Hematopoietic multipotent progenitor cell treated with erythropoietin and hydrocortisone succinate and interleukin-3 and kit ligand, for 4 days (in vitro differentiated cells): ENCODE measurements at regions not wholly inside any gene's neighbourhood (a gene's known extent, or its start where the extent isn't known, plus 50 kb on each side); places are given as distances from the start of the nearest gene placed in this dataset.
"Not testable (repeated sequence)": the region's sequence is repeated elsewhere in the genome, so short reads cannot be mapped to it uniquely, and the experiment has no call there.

ENCODE experiments used
- DNase-seq: peaks from one replicate; pipeline ENCODE4 v3.0.0-alpha.2; 2015

DNA sequence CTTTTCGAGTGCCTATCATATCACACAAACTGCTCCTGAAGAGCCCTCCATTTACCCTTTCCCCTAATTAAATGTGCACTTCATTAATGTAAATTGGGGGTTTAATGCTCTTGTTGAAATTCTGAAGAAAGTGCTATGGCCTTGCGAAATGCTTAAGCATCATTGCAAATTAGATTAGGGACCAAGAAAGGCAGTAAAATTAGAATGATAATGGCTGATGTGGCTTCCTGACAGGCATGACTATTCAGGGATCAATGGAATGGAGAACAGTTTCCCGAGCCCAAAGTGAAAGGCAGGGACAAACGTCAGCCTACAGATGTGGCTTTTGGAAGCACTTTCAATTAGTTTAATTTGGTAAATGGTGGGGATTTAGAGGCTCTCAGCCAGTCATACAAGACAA is 120.1 kb downstream of the NKX6-1 start:
- no peak for DNase-seq

DNA sequence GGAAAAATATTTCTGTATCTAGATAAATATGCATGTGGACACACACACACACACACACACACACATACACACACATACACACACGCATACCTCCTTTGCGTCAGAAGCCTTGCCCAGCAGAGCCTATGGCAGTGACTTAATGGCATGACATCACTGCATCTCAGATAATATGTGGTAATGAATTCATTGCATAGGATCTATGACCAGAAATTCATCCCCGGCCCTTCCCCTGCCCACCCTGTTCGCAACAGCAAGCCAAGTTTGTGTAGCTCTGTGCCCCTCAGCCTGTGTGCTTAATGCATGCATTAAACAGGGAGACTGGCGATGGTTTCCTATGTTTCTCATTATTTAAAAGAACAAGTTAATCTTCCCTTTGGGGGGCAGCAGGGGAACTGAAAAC is 120.7 kb downstream of the NKX6-1 start:
- no peak for DNase-seq

DNA sequence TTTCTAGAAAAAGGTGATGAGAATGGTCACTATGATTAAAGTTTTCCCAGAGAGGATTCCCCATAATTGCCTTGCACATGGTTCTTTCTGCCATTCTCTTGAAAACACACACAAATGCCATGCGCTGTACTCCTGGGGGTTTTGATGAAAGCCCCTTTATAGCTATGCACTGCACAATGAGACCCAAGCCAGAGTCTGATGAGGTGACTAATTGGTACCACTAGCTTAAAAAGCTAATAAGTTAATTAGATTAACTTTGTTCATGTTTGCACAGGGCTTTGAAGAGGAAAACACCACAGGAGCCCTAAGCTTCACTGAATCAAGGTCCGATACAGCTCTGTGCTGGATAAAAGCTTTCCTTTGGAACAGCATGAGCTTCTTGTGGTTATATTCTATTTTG is 132.2 kb downstream of the NKX6-1 start:
- no peak for DNase-seq

DNA sequence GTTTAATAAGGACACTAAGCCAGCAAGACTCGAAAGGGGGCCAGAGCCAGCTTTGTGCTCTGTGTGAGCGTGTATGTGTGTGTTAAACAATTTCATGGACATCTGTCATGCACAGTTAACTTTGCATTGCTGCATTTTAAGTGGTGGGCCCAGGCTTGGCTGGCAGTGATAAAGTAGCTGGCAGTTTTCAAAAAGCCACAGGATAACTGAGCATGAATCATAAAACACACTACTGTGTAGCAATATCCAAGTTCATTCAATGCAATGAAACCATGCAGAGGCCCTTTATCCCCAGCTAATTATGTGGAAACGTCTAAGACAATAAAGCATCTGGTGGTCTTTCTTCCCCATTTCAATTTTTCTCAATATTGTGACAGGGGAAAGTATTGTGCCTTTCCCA is 132.9 kb downstream of the NKX6-1 start:
- DNase-seq: no peak

DNA sequence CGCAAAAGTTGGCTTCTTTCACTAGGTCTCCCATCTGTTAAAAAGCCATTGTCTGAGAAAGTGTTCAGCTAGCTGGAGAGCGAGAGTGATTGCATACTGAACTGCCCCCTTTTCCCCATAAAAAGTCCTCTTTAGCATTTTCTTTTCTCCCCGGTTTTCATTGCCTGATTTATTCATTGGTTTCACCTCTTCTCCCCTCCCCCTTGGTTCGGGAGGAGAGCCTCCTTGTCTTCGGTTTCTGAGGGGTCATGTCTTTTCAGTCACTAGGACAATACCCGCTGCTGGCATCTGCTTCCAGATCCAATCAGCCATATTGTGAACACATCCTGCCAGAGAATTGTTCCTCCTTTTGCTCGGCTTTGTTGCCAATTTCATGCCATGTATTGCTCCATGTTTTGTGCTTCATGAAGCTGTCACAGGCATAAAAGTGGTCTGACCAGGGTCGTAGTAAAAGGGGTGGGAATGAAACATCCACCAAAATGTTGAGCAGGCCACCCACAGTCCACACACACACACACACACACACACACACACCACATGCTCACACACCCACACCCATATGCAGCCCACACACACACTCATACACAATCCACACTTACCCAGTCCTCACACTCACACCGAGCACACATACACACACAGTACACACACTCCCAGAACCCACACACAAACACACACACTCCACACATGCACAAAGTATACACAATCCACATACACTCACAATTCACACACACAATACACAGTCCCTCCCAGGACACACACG is 136.0 kb downstream of the NKX6-1 start:
- no peak for DNase-seq

DNA sequence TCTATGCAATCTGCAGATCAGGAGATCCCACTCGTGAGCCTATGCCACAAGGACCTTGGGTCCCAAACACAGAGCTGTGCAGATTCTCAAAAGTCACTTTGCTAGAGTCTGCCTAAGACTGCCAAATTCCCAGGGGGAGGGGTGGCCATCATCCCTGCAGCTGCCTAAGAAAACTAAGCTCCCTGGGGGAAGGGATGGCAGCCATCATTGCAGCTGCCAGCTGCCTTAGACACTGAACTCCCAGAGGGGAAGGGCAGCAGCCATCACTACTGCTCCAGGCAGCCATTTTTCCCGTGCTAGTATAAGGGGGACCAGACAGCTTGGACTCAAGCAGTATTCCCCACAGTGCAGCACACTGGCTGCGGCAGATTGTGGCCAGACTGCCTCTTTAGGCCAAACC is 156.9 kb downstream of the NKX6-1 start:
- no peak for DNase-seq

DNA sequence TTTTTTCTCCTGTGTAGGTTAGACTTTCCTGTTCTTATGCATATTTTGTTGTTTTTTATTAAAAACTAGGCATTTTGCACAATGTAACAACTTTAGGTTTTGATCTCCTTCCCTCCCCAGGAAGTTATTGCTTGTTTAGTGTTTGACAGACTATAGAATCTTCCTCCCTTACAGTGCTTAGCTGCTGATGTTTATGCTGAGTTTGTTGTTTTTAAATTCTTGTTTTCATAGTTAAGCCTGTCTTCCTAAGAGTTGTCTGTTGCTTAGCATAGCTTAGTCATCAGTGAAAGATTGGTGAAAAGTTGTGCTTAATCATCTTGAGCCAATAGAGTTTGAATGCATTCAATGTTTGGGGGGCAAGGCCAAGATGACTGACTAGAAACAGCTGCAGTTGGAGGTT is 157.5 kb downstream of the NKX6-1 start:
- no peak for DNase-seq

DNA sequence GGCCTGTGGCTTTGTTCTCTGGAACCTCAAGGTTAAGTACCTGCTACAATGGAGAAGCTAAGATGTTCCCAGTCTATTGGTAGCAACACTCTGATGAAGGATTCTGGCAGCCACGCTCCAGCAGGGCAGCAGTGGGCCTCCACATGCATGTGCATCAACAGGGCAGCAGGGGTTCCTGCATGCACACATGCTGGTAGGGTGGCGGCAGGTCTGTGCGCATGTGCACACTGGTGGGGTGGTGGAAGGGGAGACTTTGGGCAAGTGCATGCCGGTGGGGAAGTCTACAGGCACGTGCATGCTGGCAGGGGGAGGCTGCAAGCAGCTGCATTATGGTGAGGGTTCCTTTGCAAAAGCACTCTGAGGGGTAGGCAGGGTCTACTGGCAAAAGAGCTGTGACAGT is 160.7 kb downstream of the NKX6-1 start:
- DNase-seq: no peak

DNA sequence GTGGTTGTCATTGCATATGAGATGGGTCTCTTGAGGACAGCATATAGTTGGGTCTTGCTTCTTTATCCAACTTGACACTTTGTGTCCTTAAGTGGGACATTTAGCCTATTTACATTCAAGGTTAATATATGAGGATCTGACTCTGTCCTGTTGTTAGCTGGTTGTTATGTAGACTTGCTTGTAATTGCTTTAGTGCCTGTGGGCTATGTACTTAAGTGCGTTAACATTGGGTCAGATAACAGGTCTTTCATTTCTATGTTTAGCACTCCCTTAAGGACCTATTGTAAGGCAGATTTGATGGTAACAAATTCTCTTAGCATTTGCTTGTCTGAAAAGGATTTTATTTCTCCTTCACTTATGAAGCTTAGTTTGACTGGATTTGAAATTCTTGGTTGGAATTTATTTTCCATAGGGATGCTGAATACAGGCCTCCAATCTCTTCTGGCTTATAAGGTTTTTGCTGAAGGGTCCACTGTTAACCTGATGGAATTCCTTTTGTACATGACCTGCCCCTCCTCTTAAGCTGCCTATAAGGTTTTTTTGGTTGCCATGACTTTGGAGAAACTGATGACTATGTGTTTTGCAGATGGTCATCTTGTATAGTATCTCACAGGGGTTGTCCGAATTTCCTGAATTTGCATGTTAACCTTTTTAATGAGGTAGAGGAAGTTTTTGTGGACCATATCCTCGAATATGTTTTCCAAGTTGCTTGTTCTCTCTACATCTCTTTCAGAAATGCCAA is 162.0 kb downstream of the NKX6-1 start:
- no peak for DNase-seq

DNA sequence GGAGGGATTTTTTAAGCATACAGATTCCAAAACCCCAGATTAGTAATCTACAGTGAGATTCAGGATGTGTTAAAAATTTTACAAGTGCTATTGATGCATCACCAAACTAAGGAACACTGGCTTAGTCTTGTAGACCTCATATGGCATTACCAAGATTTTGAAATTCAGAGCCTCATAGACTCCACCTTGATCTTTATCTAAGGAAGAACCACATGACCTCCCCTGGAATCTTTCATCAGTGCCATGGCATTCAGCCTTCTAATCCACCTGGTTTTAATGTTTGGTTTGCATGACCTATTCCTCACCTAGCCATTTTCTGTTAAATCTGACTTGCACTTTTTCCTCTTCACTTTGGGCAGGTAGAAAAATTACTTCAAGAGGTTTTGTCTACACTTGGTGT is 171.6 kb downstream of the NKX6-1 start:
- DNase-seq: no peak

DNA sequence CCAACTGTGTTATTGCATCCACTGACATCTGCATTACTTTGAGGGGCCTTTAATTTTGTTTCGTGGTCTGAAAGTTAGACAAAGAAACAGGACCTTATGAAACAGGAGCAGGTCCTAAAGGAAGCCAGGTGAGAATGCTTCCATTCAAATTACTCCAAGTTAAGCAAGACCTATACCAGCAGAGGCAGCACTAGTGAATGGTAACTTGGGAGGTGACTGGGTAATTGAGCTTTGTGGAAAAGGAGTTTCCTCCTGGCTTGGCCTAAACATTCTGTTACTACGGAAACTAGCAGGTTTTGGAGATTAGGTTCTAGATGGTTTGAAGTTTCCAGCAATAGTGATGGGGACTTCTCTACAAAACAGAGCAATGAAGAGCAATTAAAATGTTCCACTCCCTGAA is 173.5 kb downstream of the NKX6-1 start:
- no peak for DNase-seq

DNA sequence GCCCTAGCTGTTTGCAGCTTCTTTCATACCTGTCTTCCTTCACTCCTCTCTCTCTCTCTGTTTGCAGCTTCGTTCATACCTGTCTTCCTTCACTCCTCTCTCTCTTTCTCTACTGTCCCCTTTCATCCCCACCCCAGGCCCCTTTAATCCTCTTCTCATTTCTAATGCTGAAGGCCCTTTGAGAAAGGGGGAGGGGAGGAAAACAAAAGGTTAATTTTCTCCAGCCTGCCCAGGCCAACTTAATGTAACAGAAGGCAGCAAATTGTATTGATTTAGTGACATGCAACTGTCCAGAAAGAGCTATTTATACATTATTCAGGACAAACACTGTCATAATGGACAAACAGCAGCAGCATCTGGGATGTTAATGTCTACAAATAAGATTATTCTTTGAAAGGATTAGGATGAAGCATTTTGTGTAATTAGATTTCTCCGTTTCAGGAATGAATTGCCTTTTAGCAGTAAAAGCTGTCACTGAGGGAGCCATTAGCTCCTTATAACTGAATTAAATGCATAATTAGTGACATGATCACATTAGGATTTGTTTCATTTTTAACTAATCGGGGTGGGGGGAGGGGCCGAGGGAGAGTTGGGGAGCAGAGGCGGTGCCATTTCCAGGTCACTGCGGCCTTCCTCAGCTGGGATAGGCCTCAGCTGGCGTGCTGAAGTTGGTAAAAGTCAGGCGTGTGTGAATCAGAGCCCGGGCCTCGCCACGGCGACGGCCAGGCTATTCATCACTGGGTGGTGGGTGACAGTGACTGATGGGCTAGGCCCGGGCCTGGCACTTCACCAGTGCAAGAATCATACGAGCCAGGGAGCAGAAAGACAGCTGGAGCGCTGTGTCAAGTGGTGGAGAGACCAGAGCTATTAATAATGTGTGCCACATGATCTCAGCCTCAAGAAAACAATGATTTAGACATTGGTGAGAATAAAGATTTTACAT is 174.5 kb downstream of the NKX6-1 start:
- no peak for DNase-seq

DNA sequence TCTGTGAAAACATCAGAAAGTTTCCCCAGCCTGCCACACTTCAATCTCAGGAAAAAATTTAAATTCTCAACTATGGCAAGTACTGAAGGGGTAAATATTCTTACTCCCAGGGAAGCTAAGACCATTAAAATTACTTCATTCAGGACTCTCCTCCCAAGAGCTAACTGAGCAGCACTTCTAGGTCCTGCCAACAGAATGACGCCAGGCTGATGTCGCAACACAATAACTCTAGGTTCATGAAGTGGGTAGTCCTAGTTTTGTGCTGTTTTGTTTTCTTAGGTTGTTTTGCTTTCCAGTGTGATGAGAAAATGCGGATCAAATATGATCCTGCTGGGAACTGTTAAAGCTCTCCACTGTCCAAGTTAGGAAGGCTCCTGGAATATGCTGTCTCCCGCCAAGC is 180.0 kb downstream of the NKX6-1 start:
- DNase-seq: peak; percentile 2

DNA sequence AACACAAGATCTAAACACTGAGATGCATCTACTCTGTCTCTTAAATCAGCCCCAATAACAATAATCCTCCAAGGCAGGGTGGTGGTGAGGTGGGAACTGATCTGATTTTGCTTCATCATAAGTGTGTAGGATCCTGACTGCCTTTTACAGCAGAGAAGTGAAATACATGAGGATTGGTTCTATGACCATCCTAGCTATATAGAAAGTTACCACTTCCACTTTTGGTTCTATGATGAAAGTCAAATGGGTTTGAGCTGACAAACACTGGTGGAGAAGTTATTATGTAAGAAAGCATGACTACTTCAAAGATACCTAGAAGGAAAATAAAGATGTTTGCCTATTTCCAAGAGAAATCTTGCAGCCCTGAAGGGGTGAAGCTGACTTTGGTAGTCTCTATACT is 181.6 kb downstream of the NKX6-1 start:
- DNase-seq: no peak

DNA sequence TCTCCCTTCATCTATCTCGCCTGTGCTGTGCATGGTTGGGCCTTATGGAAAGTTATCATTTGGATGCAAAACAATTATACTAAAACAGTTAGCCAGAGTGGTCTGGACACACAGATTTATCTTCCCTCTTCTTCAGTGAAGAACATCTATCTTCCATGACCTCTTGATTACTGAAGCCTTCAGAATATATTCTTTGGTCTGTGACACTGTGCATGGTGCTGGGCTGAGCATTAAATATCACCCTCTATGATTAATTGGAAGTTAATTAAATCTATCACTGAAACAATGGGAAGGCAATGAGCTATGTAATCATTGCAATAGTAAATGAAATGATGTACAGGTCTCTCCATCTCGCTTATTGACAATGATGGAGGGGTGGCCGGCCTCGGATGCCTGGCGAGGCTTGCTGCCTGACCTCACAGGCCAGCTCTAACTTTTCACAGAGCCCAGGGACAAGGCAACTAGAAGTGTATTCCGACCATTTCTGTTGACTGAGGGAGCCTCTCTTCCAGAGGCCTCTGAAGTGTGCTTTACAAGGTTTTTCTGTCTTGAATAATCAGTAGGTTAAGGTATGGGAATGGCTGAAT is 186.6 kb downstream of the NKX6-1 start:
- no peak for DNase-seq

DNA sequence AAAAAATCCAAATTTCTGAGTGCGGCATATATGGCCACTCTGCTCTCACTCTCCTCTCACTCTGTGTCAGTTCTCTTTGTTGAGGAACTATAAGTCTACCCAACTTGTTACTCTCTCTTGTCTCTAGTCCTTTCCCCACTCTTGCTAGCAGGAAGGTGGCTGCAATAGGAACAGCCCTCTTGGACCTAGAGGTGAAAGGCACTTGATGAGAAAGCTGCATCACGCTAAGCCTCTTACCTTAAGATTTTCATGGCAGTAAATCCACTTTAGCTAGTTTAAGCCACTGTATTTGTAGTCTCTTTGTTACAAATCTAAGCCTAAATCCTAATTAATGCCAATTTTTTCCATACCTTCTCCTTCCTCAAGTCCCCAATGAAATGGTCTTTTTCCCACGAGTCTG is 189.9 kb downstream of the NKX6-1 start:
- DNase-seq: no peak

DNA sequence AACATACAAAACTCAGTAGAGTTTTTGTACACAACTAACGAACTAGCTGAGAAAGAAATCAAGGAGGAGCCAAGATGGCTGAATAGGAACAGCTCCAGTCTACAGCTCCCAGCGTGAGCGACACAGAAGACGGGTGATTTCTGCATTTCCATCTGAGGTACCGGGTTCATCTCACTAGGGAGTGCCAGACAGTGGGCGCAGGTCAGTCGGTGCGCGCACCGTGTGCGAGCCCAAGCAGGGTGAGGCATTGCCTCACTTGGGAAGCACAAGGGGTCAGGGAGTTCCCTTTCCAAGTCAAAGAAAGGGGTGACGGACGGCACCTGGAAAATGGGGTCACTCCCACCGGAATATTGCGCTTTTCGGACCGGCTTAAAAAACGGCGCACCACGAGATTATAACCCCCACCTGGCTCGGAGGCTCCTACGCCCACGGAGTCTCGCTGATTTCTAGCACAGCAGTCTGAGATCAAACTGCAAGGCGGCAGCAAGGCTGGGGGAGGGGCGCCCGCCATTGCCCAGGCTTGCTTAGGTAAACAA is 200.3 kb downstream of the NKX6-1 start:
- not testable (repeated sequence) for DNase-seq

DNA sequence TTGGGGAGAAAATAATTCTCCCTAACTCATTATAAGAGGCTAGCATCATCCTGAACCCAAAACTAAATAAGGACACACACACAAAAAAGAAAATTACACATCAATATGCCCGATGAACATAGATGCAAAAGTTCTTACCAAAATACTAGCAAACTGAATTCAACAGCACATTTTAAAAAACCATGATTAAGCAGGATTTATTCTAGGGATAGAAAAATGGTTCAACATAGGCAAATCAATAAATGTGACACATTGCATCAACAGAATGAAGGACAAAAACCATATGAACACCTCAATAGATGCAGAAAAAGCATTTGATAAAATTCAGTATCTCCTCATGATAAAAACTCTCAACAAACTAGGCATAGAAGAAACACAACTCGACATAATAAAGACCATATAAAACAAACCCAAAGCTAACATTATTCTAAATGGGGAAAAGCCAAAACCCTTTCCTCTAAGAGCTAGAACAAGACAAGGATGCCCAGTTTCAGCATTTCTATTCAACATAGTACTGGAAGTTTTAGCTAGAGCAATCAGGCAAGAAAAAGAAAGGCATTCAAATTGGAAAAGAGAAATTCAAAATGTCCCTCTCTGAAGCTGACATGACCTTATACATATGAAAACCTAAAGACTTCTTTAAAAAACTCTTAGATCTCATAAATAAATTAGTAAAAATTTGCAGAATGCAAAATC is 200.9 kb downstream of the NKX6-1 start:
- DNase-seq: no peak

DNA sequence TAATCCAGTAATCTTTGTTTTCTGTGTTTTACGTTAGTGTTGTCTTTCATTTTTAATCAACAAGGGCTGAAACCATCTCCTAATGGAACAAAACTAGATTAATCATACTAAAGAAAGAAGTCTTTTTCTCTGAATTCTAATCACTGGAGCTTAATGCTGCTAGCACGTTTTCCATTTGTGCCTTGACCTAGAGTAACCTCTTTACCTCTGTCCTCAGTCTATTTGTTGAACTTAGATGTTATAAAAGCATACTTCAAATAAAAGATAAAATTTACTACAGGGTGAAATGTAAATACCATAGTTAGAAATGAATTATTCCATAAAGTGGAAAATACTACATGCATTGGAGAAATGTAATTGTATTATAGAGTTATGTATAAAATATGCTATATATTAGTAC is 207.1 kb downstream of the NKX6-1 start:
- no peak for DNase-seq

DNA sequence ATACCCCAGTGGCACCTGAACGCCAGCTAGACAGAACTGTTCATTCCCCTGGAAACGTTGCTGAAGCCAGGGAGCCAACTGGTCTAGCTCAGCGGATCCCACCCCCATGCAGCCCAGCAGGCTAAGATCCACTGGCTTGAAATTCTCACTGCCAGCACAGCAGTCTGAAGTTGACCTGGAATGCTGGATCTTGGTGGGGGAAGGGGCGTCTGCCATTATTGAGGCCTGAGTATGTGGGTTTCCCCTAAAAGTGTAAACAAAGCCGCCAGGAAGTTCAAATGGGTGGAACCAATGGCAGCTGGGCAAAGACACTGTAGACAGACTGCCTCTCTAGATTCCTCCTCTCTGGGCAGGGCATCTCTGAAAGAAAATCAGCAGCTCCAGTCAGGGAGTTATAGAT is 213.0 kb downstream of the NKX6-1 start:
- no peak for DNase-seq

DNA sequence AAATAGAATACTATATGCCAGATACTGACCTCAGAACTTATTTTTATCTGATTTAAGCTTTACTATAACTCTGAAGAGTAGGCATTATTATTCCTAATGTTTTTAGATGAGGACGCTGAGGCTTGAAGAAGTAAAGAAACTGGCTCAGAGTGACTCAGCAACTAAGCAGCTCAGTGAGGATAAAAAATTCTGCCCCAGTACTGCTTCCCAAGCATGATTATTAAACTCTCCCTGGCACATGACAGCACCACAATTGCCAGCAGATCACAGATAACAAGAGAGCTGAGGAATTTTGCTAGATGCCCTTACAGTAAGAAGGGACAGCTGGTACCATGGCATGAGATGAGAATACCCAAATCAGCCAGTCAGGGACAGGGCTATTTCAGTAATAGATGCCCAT is 219.4 kb downstream of the NKX6-1 start:
- no peak for DNase-seq

DNA sequence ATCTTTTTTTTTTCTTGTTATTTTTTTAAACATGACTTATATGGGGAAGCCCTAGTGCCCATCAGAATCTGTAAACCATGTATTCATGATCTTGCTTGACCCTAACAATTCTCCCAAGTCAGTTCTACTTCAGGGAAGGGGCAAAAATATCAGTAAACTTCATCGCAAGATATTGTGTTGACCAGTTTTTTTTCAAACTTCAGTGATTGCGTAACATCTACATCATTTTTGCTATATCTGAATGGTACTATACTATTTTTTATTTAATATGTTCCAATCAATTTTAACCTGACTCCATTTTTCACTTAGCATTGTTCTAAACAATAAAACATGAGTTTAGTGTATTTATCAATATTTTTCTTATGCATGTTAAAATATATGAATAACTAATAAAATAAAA is 221.2 kb downstream of the NKX6-1 start:
- DNase-seq: no peak
